ENCODE measurements at regions not wholly inside any gene's neighbourhood (a gene's known extent, or its start where the extent isn't known, plus 50 kb on each side); places are given as distances from the start of the nearest gene placed in this dataset.
"Not testable (repeated sequence)": the region's sequence is repeated elsewhere in the genome, so short reads cannot be mapped to it uniquely, and the experiment has no call there.

DNA sequence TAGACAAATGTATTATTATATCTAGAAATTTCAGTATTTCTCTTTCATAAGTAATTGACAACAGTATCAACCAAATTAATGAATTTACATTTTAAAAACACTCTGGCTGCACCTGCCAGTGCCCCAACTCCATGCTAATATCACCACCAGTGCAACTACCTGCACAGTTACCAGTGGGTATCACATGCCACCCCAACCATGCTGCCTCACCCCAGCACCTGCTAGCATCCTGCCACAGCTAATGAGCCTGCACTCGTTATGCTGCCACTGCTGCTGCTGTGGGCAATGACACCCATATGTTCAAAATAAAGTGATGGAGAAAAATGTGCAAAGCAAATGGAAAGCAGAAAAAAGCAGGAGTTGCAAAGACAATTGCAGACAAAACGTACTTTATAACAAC, 855.9 kb upstream of the MANEA start:
- Histone ChIP-seq H3K27ac (ENCODE audit: insufficient read depth, low read length) (no peak overlapping the region), H3K9me3 (ENCODE audit: control insufficient read depth, insufficient read depth, low read depth, low read length) (no peaks in the 10 kb centered on the region), H3K9ac (ENCODE audit: insufficient read depth, low read length) (no peak overlapping the region), H3K79me2 (ENCODE audit: control insufficient read depth, insufficient read depth, low read length) (no peaks in the 10 kb centered on the region), H3K27me3 (ENCODE audit: control insufficient read depth, insufficient read depth, low read length) (no peaks in the 10 kb centered on the region), H3K4me1 (ENCODE audit: control insufficient read depth, extremely low read depth, insufficient read depth, low read length) (no peaks in the 10 kb centered on the region), H3K36me3 (ENCODE audit: control insufficient read depth, insufficient read depth, low read length) (no peaks in the 10 kb centered on the region), H4K20me1 (ENCODE audit: control insufficient read depth, extremely low read depth, insufficient read depth, low read length) (no peaks in the 10 kb centered on the region), H2AFZ (ENCODE audit: low read length) (no peak overlapping the region), H3K4me2 (ENCODE audit: extremely low read depth, insufficient read depth, low read length) (no peak overlapping the region), H3K4me3 (replicated peaks in 1 of 4; ENCODE audit: control extremely low read depth in 1 of 4, insufficient read depth in 1 of 4, low read depth in 3 of 4, low read length in 4 of 4) (no peak overlapping the region)
- DNase-seq (ENCODE audit: low read depth in 2 of 2) = no peak
- no peak for TF ChIP-seq EZH2 (IDR thresholded peaks at IDR 0.05; ENCODE audit: low read length, missing control alignments)
- TF ChIP-seq, protein P1, sequence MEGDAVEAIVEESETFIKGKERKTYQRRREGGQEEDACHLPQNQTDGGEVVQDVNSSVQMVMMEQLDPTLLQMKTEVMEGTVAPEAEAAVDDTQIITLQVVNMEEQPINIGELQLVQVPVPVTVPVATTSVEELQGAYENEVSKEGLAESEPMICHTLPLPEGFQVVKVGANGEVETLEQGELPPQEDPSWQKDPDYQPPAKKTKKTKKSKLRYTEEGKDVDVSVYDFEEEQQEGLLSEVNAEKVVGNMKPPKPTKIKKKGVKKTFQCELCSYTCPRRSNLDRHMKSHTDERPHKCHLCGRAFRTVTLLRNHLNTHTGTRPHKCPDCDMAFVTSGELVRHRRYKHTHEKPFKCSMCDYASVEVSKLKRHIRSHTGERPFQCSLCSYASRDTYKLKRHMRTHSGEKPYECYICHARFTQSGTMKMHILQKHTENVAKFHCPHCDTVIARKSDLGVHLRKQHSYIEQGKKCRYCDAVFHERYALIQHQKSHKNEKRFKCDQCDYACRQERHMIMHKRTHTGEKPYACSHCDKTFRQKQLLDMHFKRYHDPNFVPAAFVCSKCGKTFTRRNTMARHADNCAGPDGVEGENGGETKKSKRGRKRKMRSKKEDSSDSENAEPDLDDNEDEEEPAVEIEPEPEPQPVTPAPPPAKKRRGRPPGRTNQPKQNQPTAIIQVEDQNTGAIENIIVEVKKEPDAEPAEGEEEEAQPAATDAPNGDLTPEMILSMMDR (conservative IDR thresholded peaks at IDR 0.05 in 1 of 2, IDR thresholded peaks at IDR 0.05 in 1 of 2; ENCODE audit: low read depth in 1 of 2, low read length in 2 of 2) = no peak

DNA sequence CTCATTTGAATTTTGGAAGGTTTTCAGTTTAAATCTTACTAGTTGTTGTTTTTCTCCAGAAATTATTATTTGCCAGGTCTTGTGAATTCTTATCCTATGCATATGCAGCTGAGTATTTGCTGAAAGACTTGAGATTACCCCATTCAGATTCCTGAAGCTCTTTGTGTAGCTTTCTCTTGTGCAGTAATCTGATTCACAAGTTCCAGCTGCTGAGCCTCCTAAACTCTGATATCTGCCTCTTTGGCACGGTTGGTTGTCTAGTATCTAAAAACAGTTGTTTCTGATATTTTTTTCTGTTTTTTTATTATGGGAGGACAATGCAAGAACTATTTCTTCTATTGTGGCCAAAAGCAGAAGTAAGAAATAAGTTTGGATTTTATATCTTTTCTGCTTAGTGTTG, 863.9 kb upstream of the MANEA start:
- Histone ChIP-seq H3K4me1 (ENCODE audit: control insufficient read depth, extremely low read depth, insufficient read depth, low read length) (no peaks in the 10 kb centered on the region), H3K36me3 (ENCODE audit: control insufficient read depth, insufficient read depth, low read length) (no peaks in the 10 kb centered on the region), H3K9me3 (ENCODE audit: control insufficient read depth, insufficient read depth, low read depth, low read length) (no peaks in the 10 kb centered on the region), H3K4me2 (ENCODE audit: extremely low read depth, insufficient read depth, low read length) (no peak overlapping the region), H3K4me3 (replicated peaks in 1 of 4; ENCODE audit: control extremely low read depth in 1 of 4, insufficient read depth in 1 of 4, low read depth in 3 of 4, low read length in 4 of 4) (no peak overlapping the region), H4K20me1 (ENCODE audit: control insufficient read depth, extremely low read depth, insufficient read depth, low read length) (no peaks in the 10 kb centered on the region), H3K27me3 (ENCODE audit: control insufficient read depth, insufficient read depth, low read length) (no peaks in the 10 kb centered on the region), H3K79me2 (ENCODE audit: control insufficient read depth, insufficient read depth, low read length) (no peaks in the 10 kb centered on the region), H3K27ac (ENCODE audit: insufficient read depth, low read length) (no peak overlapping the region), H3K9ac (ENCODE audit: insufficient read depth, low read length) (no peak overlapping the region), H2AFZ (ENCODE audit: low read length) (no peak overlapping the region)
- TF ChIP-seq, protein P1 (conservative IDR thresholded peaks at IDR 0.05 in 1 of 2, IDR thresholded peaks at IDR 0.05 in 1 of 2; ENCODE audit: low read depth in 1 of 2, low read length in 2 of 2) = no peak
- no peak for TF ChIP-seq EZH2 (IDR thresholded peaks at IDR 0.05; ENCODE audit: low read length, missing control alignments)
- no peak for DNase-seq (ENCODE audit: low read depth in 2 of 2)

DNA sequence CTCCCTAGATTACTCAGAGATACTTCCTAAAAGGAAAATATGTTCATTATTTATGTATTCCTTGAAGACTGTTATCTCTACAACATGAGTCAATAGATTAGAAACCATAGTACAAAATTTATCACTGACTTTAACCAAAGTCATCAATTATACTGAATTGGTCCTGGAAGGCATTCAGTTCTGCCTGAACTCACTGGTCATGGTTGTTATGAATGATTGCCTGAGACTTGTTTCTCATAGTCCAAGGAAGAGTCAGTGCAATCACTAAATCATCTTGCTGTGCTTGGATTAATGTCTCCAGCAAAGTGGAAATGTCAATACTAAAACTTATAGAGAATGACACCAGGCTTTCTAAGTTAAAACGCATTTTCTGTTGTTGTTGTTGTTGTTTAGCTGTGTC, 878.6 kb upstream of the MANEA start:
- no peak overlapping the region for H3K9ac ChIP-seq (ENCODE audit: insufficient read depth, low read length)
- H3K79me2 ChIP-seq (ENCODE audit: control insufficient read depth, insufficient read depth, low read length) = no peaks in the 10 kb centered on the region
- TF ChIP-seq, protein P1 (conservative IDR thresholded peaks at IDR 0.05 in 1 of 2, IDR thresholded peaks at IDR 0.05 in 1 of 2; ENCODE audit: low read depth in 1 of 2, low read length in 2 of 2) = no peak
- no peak for TF ChIP-seq EZH2 (IDR thresholded peaks at IDR 0.05; ENCODE audit: low read length, missing control alignments)
- H3K4me1 ChIP-seq (ENCODE audit: control insufficient read depth, extremely low read depth, insufficient read depth, low read length) = no peaks in the 10 kb centered on the region
- no peak overlapping the region for H3K4me3 ChIP-seq (replicated peaks in 1 of 4; ENCODE audit: control extremely low read depth in 1 of 4, insufficient read depth in 1 of 4, low read depth in 3 of 4, low read length in 4 of 4)
- no peaks in the 10 kb centered on the region for H3K27me3 ChIP-seq (ENCODE audit: control insufficient read depth, insufficient read depth, low read length)
- H3K4me2 ChIP-seq (ENCODE audit: extremely low read depth, insufficient read depth, low read length) = no peak overlapping the region
- no peak for DNase-seq (ENCODE audit: low read depth in 2 of 2)
- no peak overlapping the region for H2AFZ ChIP-seq (ENCODE audit: low read length)
- H3K36me3 ChIP-seq (ENCODE audit: control insufficient read depth, insufficient read depth, low read length) = no peaks in the 10 kb centered on the region
- H3K9me3 ChIP-seq (ENCODE audit: control insufficient read depth, insufficient read depth, low read depth, low read length) = no peaks in the 10 kb centered on the region
- no peak overlapping the region for H3K27ac ChIP-seq (ENCODE audit: insufficient read depth, low read length)
- no peaks in the 10 kb centered on the region for H4K20me1 ChIP-seq (ENCODE audit: control insufficient read depth, extremely low read depth, insufficient read depth, low read length)

DNA sequence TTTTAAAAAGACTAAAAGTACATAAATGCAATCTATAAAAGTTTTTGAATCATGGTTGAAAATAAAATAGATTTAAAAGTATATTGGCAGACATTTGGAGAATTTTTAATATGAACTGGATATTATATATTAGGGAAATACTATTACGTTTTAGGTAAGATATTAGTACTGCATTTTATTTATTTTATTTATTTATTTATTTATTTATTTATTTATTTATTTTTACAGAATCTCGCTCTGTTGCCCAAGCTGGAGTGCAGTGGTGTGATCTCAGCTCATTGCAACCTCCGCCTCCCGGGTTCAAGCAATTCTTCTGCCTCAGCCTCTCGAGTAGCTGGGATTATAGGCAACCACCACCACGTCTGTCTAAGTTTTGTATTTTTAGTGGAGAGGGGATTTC, 890.1 kb upstream of the MANEA start:
- H4K20me1 ChIP-seq (ENCODE audit: control insufficient read depth, extremely low read depth, insufficient read depth, low read length); H3K9me3 ChIP-seq (ENCODE audit: control insufficient read depth, insufficient read depth, low read depth, low read length); H2AFZ ChIP-seq (ENCODE audit: low read length); H3K4me2 ChIP-seq (ENCODE audit: extremely low read depth, insufficient read depth, low read length); H3K4me1 ChIP-seq (ENCODE audit: control insufficient read depth, extremely low read depth, insufficient read depth, low read length); H3K27me3 ChIP-seq (ENCODE audit: control insufficient read depth, insufficient read depth, low read length); DNase-seq (ENCODE audit: low read depth in 2 of 2); H3K9ac ChIP-seq (ENCODE audit: insufficient read depth, low read length); H3K36me3 ChIP-seq (ENCODE audit: control insufficient read depth, insufficient read depth, low read length); H3K27ac ChIP-seq (ENCODE audit: insufficient read depth, low read length); H3K4me3 ChIP-seq (replicated peaks in 1 of 4; ENCODE audit: control extremely low read depth in 1 of 4, insufficient read depth in 1 of 4, low read depth in 3 of 4, low read length in 4 of 4); H3K79me2 ChIP-seq (ENCODE audit: control insufficient read depth, insufficient read depth, low read length): not testable (repeated sequence)
